ENCODE measurements at regions not wholly inside any gene's neighbourhood (a gene's known extent, or its start where the extent isn't known, plus 50 kb on each side); places are given as distances from the start of the nearest gene placed in this dataset.

GRCh38 chr5:86689103-86689729 is 71.5 kb downstream of the COX7C start:
- Mint-ChIP-seq H3K4me3 (no peak overlapping the region), H3K4me1 (no peaks in the 10 kb centered on the region), H3K27ac (no peak overlapping the region), H3K36me3 (no peaks in the 10 kb centered on the region), H3K9me3 (peaks cover 0 to 3% (median 0%) of the 10 kb centered on the region in 7 donors), H3K27me3 (ENCODE audit: low read depth in 3 of 3) (peaks cover 0 to 3% (median 2%) of the 10 kb centered on the region in 3 donors)
- Histone ChIP-seq H3K4me2 (replicated peaks; ENCODE audit: extremely low read depth, low read length, poor library complexity, severe bottlenecking) (no peak overlapping the region), H3K9ac (ENCODE audit: insufficient read depth, low read length, poor library complexity, severe bottlenecking) (no peak overlapping the region), H3K36me3 (replicated peaks in 1 of 2; ENCODE audit: control insufficient read depth in 1 of 2, insufficient read depth in 2 of 2, low read length in 2 of 2) (no peaks in the 10 kb centered on the region), H4K20me1 (ENCODE audit: insufficient read depth, low read length) (no peaks in the 10 kb centered on the region), H3K79me2 (ENCODE audit: insufficient read depth, low read length) (no peaks in the 10 kb centered on the region), H3K27me3 (ENCODE audit: control insufficient read depth in 2 of 2, insufficient read depth in 2 of 2, low read length in 2 of 2) (no peaks in the 10 kb centered on the region), H3K9me3 (replicated peaks in 1 of 2; ENCODE audit: control insufficient read depth in 1 of 2, insufficient read depth in 1 of 2, low read length in 2 of 2) (no peaks in the 10 kb centered on the region), H3K4me3 (replicated peaks in 1 of 3; ENCODE audit: low read depth in 2 of 3, low read length in 3 of 3) (no peak overlapping the region), H3K4me1 (ENCODE audit: control insufficient read depth in 1 of 2, insufficient read depth in 2 of 2, low read length in 2 of 2) (no peaks in the 10 kb centered on the region), H2AFZ (ENCODE audit: insufficient read depth, low read depth, low read length, poor library complexity, severe bottlenecking) (no peak overlapping the region), H3K27ac (ENCODE audit: low read depth in 1 of 2, low read length in 2 of 2) (no peak overlapping the region)
- intact Hi-C loops (cut with micrococcal nuclease): no loop called here
- WGBS (ENCODE audit: insufficient coverage): 80% methylated on average over 1 of the region's 1 CpG
- no peak for TF ChIP-seq CTCF (IDR thresholded peaks at IDR 0.05)
- no peak for DNase-seq

GRCh38 chr5:86709157-86709881 is 91.6 kb downstream of the COX7C start:
- Mint-ChIP-seq H3K4me1 (no peaks in the 10 kb centered on the region), H3K4me3 (no peak overlapping the region), H3K27me3 (ENCODE audit: low read depth in 3 of 3) (no peaks in the 10 kb centered on the region), H3K27ac (no peak overlapping the region), H3K36me3 (no peaks in the 10 kb centered on the region), H3K9me3 (no peaks in the 10 kb centered on the region)
- intact Hi-C loops (cut with micrococcal nuclease): no loop called here
- WGBS (ENCODE audit: insufficient coverage): 100% methylated on average over 1 of the region's 1 CpG
- H3K4me2 ChIP-seq (replicated peaks; ENCODE audit: extremely low read depth, low read length, poor library complexity, severe bottlenecking): no peak overlapping the region
- no peak overlapping the region for H2AFZ ChIP-seq (ENCODE audit: insufficient read depth, low read depth, low read length, poor library complexity, severe bottlenecking)
- H3K27ac ChIP-seq (ENCODE audit: low read depth in 1 of 2, low read length in 2 of 2): no peak overlapping the region
- H3K9ac ChIP-seq (ENCODE audit: insufficient read depth, low read length, poor library complexity, severe bottlenecking): no peak overlapping the region
- H3K4me3 ChIP-seq (replicated peaks in 1 of 3; ENCODE audit: low read depth in 2 of 3, low read length in 3 of 3): no peak overlapping the region
- H3K4me1 ChIP-seq (ENCODE audit: control insufficient read depth in 1 of 2, insufficient read depth in 2 of 2, low read length in 2 of 2): no peaks in the 10 kb centered on the region
- H4K20me1 ChIP-seq (ENCODE audit: insufficient read depth, low read length): no peaks in the 10 kb centered on the region
- no peaks in the 10 kb centered on the region for H3K36me3 ChIP-seq (replicated peaks in 1 of 2; ENCODE audit: control insufficient read depth in 1 of 2, insufficient read depth in 2 of 2, low read length in 2 of 2)
- H3K9me3 ChIP-seq (replicated peaks in 1 of 2; ENCODE audit: control insufficient read depth in 1 of 2, insufficient read depth in 1 of 2, low read length in 2 of 2): no peaks in the 10 kb centered on the region
- TF ChIP-seq CTCF (IDR thresholded peaks at IDR 0.05): no peak
- no peaks in the 10 kb centered on the region for H3K27me3 ChIP-seq (ENCODE audit: control insufficient read depth in 2 of 2, insufficient read depth in 2 of 2, low read length in 2 of 2)
- no peak for DNase-seq
- no peaks in the 10 kb centered on the region for H3K79me2 ChIP-seq (ENCODE audit: insufficient read depth, low read length)

Data from CD14-positive monocyte (primary cell).